Neural cell (in vitro differentiated cells): ENCODE measurements at regions not wholly inside any gene's neighbourhood (a gene's known extent, or its start where the extent isn't known, plus 50 kb on each side); places are given as distances from the start of the nearest gene placed in this dataset.

Experiments used
- H2AFZ ChIP-seq: fragments of 200-600, 300-800 bp; sonication (generic), shearing (Covaris generic); 2 replicates; pipeline ENCODE4 v1.6.0; 2014; ENCODE audit warnings: low read depth, mild to moderate bottlenecking, antibody characterized with exemption, low read length, moderate library complexity
- H3F3A ChIP-seq: fragments of 200-600 bp; shearing (Covaris generic); 2 replicates; pipeline ENCODE4 v1.6.1; 2016; ENCODE audit warnings: mild to moderate bottlenecking, moderate library complexity, mixed read lengths, antibody characterized with exemption, low read length; ENCODE audit not compliant: insufficient read depth, poor library complexity, severe bottlenecking
- H3K27ac ChIP-seq: fragments of 200-600, 300-800 bp; sonication (generic), shearing (Covaris generic); 2 replicates; pipeline ENCODE4 v1.5.1; 2014; ENCODE audit warnings: mild to moderate bottlenecking, low read length, moderate library complexity
- H3K27me3 ChIP-seq: fragments of 300-800, 200-600 bp; sonication (generic), shearing (Covaris generic); 2 replicates; pipeline ENCODE4 v1.6.0; 2014; ENCODE audit warnings: mild to moderate bottlenecking, low read depth, low read length, moderate library complexity; ENCODE audit not compliant: insufficient read depth
- H3K36me3 ChIP-seq: fragments of 300-800, 200-600 bp; sonication (generic), shearing (Covaris generic); 2 replicates; pipeline ENCODE4 v1.5.1; 2014; ENCODE audit warnings: mild to moderate bottlenecking, antibody characterized with exemption, low read length, moderate library complexity; ENCODE audit not compliant: insufficient read depth
- H3K4me2 ChIP-seq: fragments of 300-800, 200-600 bp; sonication (generic), shearing (Covaris generic); 2 replicates; pipeline ENCODE4 v1.6.0; 2014; ENCODE audit warnings: mild to moderate bottlenecking, low read length
- H3K4me3 ChIP-seq: fragments of 300-800, 200-600 bp; sonication (generic), shearing (Covaris generic); 2 replicates; pipeline ENCODE4 v1.5.1; 2014; ENCODE audit warnings: mild to moderate bottlenecking, low read length, moderate library complexity
- H3K79me2 ChIP-seq: fragments of 200-600 bp; shearing (Covaris generic); replicated peaks from 2 replicates; pipeline ENCODE4 v1.6.0; 2014; ENCODE audit warnings: mild to moderate bottlenecking, low read length, moderate library complexity; ENCODE audit not compliant: insufficient read depth
- H3K9ac ChIP-seq: fragments of 300-800, 200-600 bp; sonication (generic), shearing (Covaris generic); 2 replicates; pipeline ENCODE4 v1.6.1; 2016; ENCODE audit warnings: mild to moderate bottlenecking, low read length, mixed read lengths
- H3K9me2 ChIP-seq: fragments of 200-600 bp; shearing (Covaris generic); 2 replicates; pipeline ENCODE4 v1.6.1; 2016; ENCODE audit warnings: mild to moderate bottlenecking, low read length, mixed read lengths; ENCODE audit not compliant: insufficient read depth
- H3K9me3 ChIP-seq: fragments of 200-600, 300-800 bp; sonication (generic), shearing (Covaris generic); 2 replicates; pipeline ENCODE4 v1.6.1; 2016; ENCODE audit warnings: mild to moderate bottlenecking, mixed run types, low read length, moderate library complexity, mixed read lengths
- H4K20me1 ChIP-seq: fragments of 200-600 bp; shearing (Covaris generic); 2 replicates; pipeline ENCODE4 v1.6.1; 2016; ENCODE audit warnings: mild to moderate bottlenecking, mixed run types; ENCODE audit not compliant: insufficient read depth
- CTCF ChIP-seq: fragments of 450-650 bp; IDR thresholded peaks from 2 replicates; pipeline ENCODE4 v1.5.1; 2014; ENCODE audit warnings: antibody characterized with exemption, mild to moderate bottlenecking, moderate library complexity; ENCODE audit not compliant: poor library complexity, severe bottlenecking
- EP300 ChIP-seq: fragments of 450-650 bp; conservative IDR thresholded peaks from 2 replicates; pipeline ENCODE4 v1.6.1; 2014; ENCODE audit warnings: antibody characterized with exemption, mild to moderate bottlenecking, moderate library complexity; ENCODE audit not compliant: poor library complexity, severe bottlenecking
- MXI1 ChIP-seq: fragments of 450-650 bp; conservative IDR thresholded peaks from 2 replicates; pipeline ENCODE4 v1.6.1; 2014; ENCODE audit warnings: antibody characterized with exemption, mild to moderate bottlenecking; ENCODE audit not compliant: poor library complexity, severe bottlenecking
- RAD21 ChIP-seq: fragments of 450-650 bp; conservative IDR thresholded peaks from 2 replicates; pipeline ENCODE4 v1.6.1; 2014; ENCODE audit warnings: antibody characterized with exemption, mild to moderate bottlenecking, moderate library complexity
- REST ChIP-seq: IDR thresholded peaks from 2 replicates; pipeline ENCODE4 v1.6.1; 2012; ENCODE audit warnings: borderline replicate concordance
- TAF1 ChIP-seq: IDR thresholded peaks from 2 replicates; pipeline ENCODE4 v1.6.1; 2012; ENCODE audit warnings: low read depth

- Histone ChIP-seq H3K36me3 (no peaks in the 10 kb centered on the region), H3K9me2 (no peaks in the 10 kb centered on the region), H3K27me3 (no peaks in the 10 kb centered on the region), H3K4me2 (no peak overlapping the region), H4K20me1 (no peaks in the 10 kb centered on the region), H3K27ac (no peak overlapping the region), H2AFZ (no peak overlapping the region), H3K9me3 (no peaks in the 10 kb centered on the region), H3K9ac (no peak overlapping the region), H3F3A (no peaks in the 10 kb centered on the region), H3K4me3 (no peak overlapping the region), H3K79me2 (no peaks in the 10 kb centered on the region)
- TF ChIP-seq REST (no peak), CTCF (no peak)
Observed at GRCh38 chr7:114264023-114264422, 150.6 kb upstream of the FOXP2 start.

- no peak overlapping the region for H2AFZ ChIP-seq
- no peaks in the 10 kb centered on the region for H3K27me3 ChIP-seq
- H3K27ac ChIP-seq, result no peak overlapping the region
- no peak overlapping the region for H3K4me3 ChIP-seq
- no peak overlapping the region for H3K9ac ChIP-seq
- H3K36me3 ChIP-seq, result no peaks in the 10 kb centered on the region
- H3K9me2 ChIP-seq, result no peaks in the 10 kb centered on the region
- H3K79me2 ChIP-seq, result no peaks in the 10 kb centered on the region
- no peaks in the 10 kb centered on the region for H4K20me1 ChIP-seq
- H3F3A ChIP-seq, result no peaks in the 10 kb centered on the region
- no peaks in the 10 kb centered on the region for H3K9me3 ChIP-seq
- no peak overlapping the region for H3K4me2 ChIP-seq
- no peak for TF ChIP-seq REST
- no peak for TF ChIP-seq TAF1
- no peak for TF ChIP-seq RAD21
- TF ChIP-seq MXI1, result no peak
- TF ChIP-seq EP300, result no peak
Observed at GRCh38 chr7:114263219-114263618, 151.4 kb upstream of the FOXP2 start.
